ENCODE measurements at regions not wholly inside any gene's neighbourhood (a gene's known extent, or its start where the extent isn't known, plus 50 kb on each side); places are given as distances from the start of the nearest gene placed in this dataset.

- Histone ChIP-seq H3K4me1 (ENCODE audit: control insufficient read depth in 2 of 2, insufficient read depth in 1 of 2, low read depth in 1 of 2, low read length in 2 of 2) (peaks cover 3% of the 10 kb centered on the region in 2 donors), H3K9ac (ENCODE audit: low read depth, low read length, poor library complexity) (no peak overlapping the region), H3K4me3 (ENCODE audit: low read length in 2 of 2) (no peak overlapping the region), H3K14ac (ENCODE audit: low read length) (no peak overlapping the region), H3K4me2 (ENCODE audit: insufficient read depth, low read length, poor library complexity, severe bottlenecking) (no peak overlapping the region), H3K27ac (replicated peaks; ENCODE audit: low read length) (no peak overlapping the region), H3K27me3 (ENCODE audit: control insufficient read depth in 3 of 3, insufficient read depth in 3 of 3, low read depth in 1 of 3, low read length in 3 of 3) (no peaks in the 10 kb centered on the region), H2AK5ac (ENCODE audit: low read depth, low read length) (no peak overlapping the region), H3K18ac (ENCODE audit: low read length) (no peak overlapping the region), H2AFZ (ENCODE audit: low read length) (no peak overlapping the region), H4K91ac (ENCODE audit: low read depth, low read length, poor library complexity) (no peak overlapping the region), H4K8ac (ENCODE audit: low read depth, low read length) (no peak overlapping the region), H2BK15ac (ENCODE audit: low read length) (no peak overlapping the region), H3K36me3 (replicated peaks in 1 of 2; ENCODE audit: control insufficient read depth in 2 of 2, insufficient read depth in 2 of 2, low read length in 2 of 2) (no peaks in the 10 kb centered on the region), H3K9me3 (replicated peaks in 1 of 2; ENCODE audit: control insufficient read depth in 2 of 2, insufficient read depth in 1 of 2, low read depth in 1 of 2, low read length in 2 of 2) (peaks cover 0 to 27% of the 10 kb centered on the region in 2 donors), H2BK120ac (ENCODE audit: low read depth, low read length) (no peak overlapping the region), H3K4ac (ENCODE audit: low read length) (no peak overlapping the region), H3K23ac (ENCODE audit: low read depth, low read length, poor library complexity) (no peak overlapping the region), H2BK5ac (ENCODE audit: low read length) (no peak overlapping the region), H2BK12ac (ENCODE audit: low read length) (no peak overlapping the region), H3K79me1 (ENCODE audit: low read depth, low read length) (no peaks in the 10 kb centered on the region)
- no CpG with 5 or more reads among the region's 25 CpGs for WGBS, 2 donors (ENCODE audit: extremely low coverage in 2 of 2, insufficient read length in 2 of 2, insufficient replicate concordance in 1 of 2)
- DNase-seq (ENCODE audit: low spot score): no peak
Observed at GRCh38 chr14:96964726-96965415, 167.7 kb downstream of the VRK1 start.

DNA sequence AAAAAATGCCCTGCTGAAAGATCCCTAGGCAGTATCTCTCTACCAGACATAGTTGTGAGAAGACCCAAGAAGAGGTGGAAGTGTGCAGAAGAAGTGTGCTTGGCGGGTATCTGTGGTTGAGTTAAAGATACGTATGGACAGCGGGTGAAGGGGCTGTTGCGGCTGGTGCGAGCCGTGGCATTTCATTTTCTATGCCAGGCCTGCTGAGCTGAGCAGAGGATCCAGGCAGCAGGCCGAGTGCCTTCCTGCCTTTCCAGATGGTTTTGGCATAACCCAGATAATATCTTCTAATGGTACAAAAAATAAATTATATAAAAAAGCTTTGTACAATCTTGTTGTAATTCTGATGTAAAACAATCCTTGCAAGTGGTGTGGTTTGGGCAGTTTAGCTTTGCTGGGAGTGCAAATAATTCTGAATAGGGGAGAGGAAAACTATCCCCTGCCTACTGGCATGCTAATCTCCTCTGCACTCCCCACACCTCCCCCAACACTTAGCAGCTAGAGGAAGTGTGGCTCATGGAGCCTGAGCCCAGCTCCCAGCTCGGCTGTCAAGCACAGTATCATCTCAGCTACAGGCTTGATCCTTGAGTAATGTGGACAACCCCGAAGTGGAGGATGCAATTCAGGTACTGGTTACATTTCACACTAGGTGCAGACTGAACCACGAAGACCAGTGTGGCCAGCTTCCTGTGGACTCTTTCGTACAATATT lies 168.9 kb downstream of the VRK1 start:
- H2BK5ac ChIP-seq (ENCODE audit: low read length): no peak overlapping the region
- H3K27me3 ChIP-seq (ENCODE audit: control insufficient read depth in 3 of 3, insufficient read depth in 3 of 3, low read depth in 1 of 3, low read length in 3 of 3): no peaks in the 10 kb centered on the region
- H4K91ac ChIP-seq (ENCODE audit: low read depth, low read length, poor library complexity): no peak overlapping the region
- no peaks in the 10 kb centered on the region for H3K36me3 ChIP-seq (replicated peaks in 1 of 2; ENCODE audit: control insufficient read depth in 2 of 2, insufficient read depth in 2 of 2, low read length in 2 of 2)
- H3K4me3 ChIP-seq (ENCODE audit: low read length in 2 of 2): no peak overlapping the region
- H3K4me2 ChIP-seq (ENCODE audit: insufficient read depth, low read length, poor library complexity, severe bottlenecking): no peak overlapping the region
- no peak overlapping the region for H3K9ac ChIP-seq (ENCODE audit: low read depth, low read length, poor library complexity)
- H3K23ac ChIP-seq (ENCODE audit: low read depth, low read length, poor library complexity): no peak overlapping the region
- H3K79me1 ChIP-seq (ENCODE audit: low read depth, low read length): no peaks in the 10 kb centered on the region
- H2BK12ac ChIP-seq (ENCODE audit: low read length): no peak overlapping the region
- H3K14ac ChIP-seq (ENCODE audit: low read length): no peak overlapping the region
- DNase-seq (ENCODE audit: low spot score): no peak
- H3K4me1 ChIP-seq (ENCODE audit: control insufficient read depth in 2 of 2, insufficient read depth in 1 of 2, low read depth in 1 of 2, low read length in 2 of 2): peaks cover 3% of the 10 kb centered on the region in 2 donors
- WGBS, 2 donors (ENCODE audit: extremely low coverage in 2 of 2, insufficient read length in 2 of 2, insufficient replicate concordance in 1 of 2): no CpG with 5 or more reads among the region's 11 CpGs
- peaks cover 0 to 23% of the 10 kb centered on the region in 2 donors for H3K9me3 ChIP-seq (replicated peaks in 1 of 2; ENCODE audit: control insufficient read depth in 2 of 2, insufficient read depth in 1 of 2, low read depth in 1 of 2, low read length in 2 of 2)
- H3K4ac ChIP-seq (ENCODE audit: low read length): no peak overlapping the region
- H2BK15ac ChIP-seq (ENCODE audit: low read length): no peak overlapping the region
- no peak overlapping the region for H2AK5ac ChIP-seq (ENCODE audit: low read depth, low read length)
- no peak overlapping the region for H3K18ac ChIP-seq (ENCODE audit: low read length)
- no peak overlapping the region for H3K27ac ChIP-seq (replicated peaks; ENCODE audit: low read length)
- no peak overlapping the region for H2AFZ ChIP-seq (ENCODE audit: low read length)
- no peak overlapping the region for H4K8ac ChIP-seq (ENCODE audit: low read depth, low read length)
- H2BK120ac ChIP-seq (ENCODE audit: low read depth, low read length): no peak overlapping the region

- Histone ChIP-seq H3K27ac (replicated peaks; ENCODE audit: low read length) (no peak overlapping the region), H3K4me1 (ENCODE audit: control insufficient read depth in 2 of 2, insufficient read depth in 1 of 2, low read depth in 1 of 2, low read length in 2 of 2) (no peaks in the 10 kb centered on the region), H3K79me1 (ENCODE audit: low read depth, low read length) (no peaks in the 10 kb centered on the region), H3K4me3 (ENCODE audit: low read length in 2 of 2) (no peak overlapping the region), H2AFZ (ENCODE audit: low read length) (no peak overlapping the region), H3K36me3 (replicated peaks in 1 of 2; ENCODE audit: control insufficient read depth in 2 of 2, insufficient read depth in 2 of 2, low read length in 2 of 2) (no peaks in the 10 kb centered on the region), H3K18ac (ENCODE audit: low read length) (no peak overlapping the region), H3K27me3 (ENCODE audit: control insufficient read depth in 3 of 3, insufficient read depth in 3 of 3, low read depth in 1 of 3, low read length in 3 of 3) (no peaks in the 10 kb centered on the region), H2BK12ac (ENCODE audit: low read length) (no peak overlapping the region), H3K4me2 (ENCODE audit: insufficient read depth, low read length, poor library complexity, severe bottlenecking) (no peak overlapping the region), H3K9me3 (replicated peaks in 1 of 2; ENCODE audit: control insufficient read depth in 2 of 2, insufficient read depth in 1 of 2, low read depth in 1 of 2, low read length in 2 of 2) (peaks cover 2 to 21% of the 10 kb centered on the region in 2 donors), H2BK120ac (ENCODE audit: low read depth, low read length) (no peak overlapping the region), H2AK5ac (ENCODE audit: low read depth, low read length) (no peak overlapping the region), H2BK15ac (ENCODE audit: low read length) (no peak overlapping the region), H3K9ac (ENCODE audit: low read depth, low read length, poor library complexity) (no peak overlapping the region), H3K14ac (ENCODE audit: low read length) (no peak overlapping the region), H4K91ac (ENCODE audit: low read depth, low read length, poor library complexity) (no peak overlapping the region), H3K23ac (ENCODE audit: low read depth, low read length, poor library complexity) (no peak overlapping the region), H2BK5ac (ENCODE audit: low read length) (no peak overlapping the region), H4K8ac (ENCODE audit: low read depth, low read length) (no peak overlapping the region), H3K4ac (ENCODE audit: low read length) (no peak overlapping the region)
- no peak for DNase-seq (ENCODE audit: low spot score)
- WGBS, 2 donors (ENCODE audit: extremely low coverage in 2 of 2, insufficient read length in 2 of 2, insufficient replicate concordance in 1 of 2): no CpG with 5 or more reads among the region's 1 CpG
Observed at GRCh38 chr14:96975116-96975515, 177.9 kb downstream of the VRK1 start.

DNA sequence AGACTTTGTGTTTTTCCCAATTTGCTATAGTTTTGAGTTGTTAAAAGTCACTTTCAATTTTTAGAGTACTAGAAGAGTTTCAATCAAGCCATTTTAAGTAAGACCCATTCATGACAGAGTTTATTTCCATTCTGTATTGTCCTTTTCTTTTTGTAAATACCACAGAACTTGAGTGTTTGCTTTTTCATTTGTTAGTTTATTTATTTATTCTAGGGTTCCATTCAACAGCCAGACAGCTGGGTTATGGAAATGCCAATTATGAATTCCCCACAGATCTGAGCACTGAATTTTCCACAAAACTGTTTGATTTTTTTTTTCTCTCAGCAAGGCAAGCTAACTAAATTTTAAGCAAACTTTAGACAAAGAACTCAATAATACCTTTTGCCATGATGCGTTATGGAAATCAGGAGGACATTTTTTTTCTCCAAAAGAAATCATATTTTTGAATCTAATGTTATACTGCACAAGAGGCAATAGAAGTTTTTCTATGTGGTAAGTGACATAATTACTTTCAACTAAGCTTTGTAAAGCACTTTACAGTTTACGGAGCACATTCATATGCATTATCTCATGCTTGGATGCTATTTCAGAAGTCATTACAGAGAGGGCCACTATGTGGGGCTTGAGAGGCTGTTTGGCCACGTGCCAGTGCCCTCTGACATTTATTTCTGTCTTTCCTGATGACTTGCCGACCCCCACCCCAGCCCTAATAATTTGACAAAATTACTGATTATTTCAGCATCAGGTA lies 181.5 kb downstream of the VRK1 start:
- H3K9me3 ChIP-seq (replicated peaks in 1 of 2; ENCODE audit: control insufficient read depth in 2 of 2, insufficient read depth in 1 of 2, low read depth in 1 of 2, low read length in 2 of 2): peaks cover 2 to 18% of the 10 kb centered on the region in 2 donors
- H3K36me3 ChIP-seq (replicated peaks in 1 of 2; ENCODE audit: control insufficient read depth in 2 of 2, insufficient read depth in 2 of 2, low read length in 2 of 2): no peaks in the 10 kb centered on the region
- H2AFZ ChIP-seq (ENCODE audit: low read length): no peak overlapping the region
- H3K9ac ChIP-seq (ENCODE audit: low read depth, low read length, poor library complexity): no peak overlapping the region
- no peak for DNase-seq (ENCODE audit: low spot score)
- no peak overlapping the region for H2BK120ac ChIP-seq (ENCODE audit: low read depth, low read length)
- H3K18ac ChIP-seq (ENCODE audit: low read length): no peak overlapping the region
- no peak overlapping the region for H2BK5ac ChIP-seq (ENCODE audit: low read length)
- no peak overlapping the region for H2AK5ac ChIP-seq (ENCODE audit: low read depth, low read length)
- no peak overlapping the region for H4K8ac ChIP-seq (ENCODE audit: low read depth, low read length)
- H3K27ac ChIP-seq (replicated peaks; ENCODE audit: low read length): no peak overlapping the region
- WGBS, 2 donors (ENCODE audit: extremely low coverage in 2 of 2, insufficient read length in 2 of 2, insufficient replicate concordance in 1 of 2): no CpG with 5 or more reads among the region's 4 CpGs
- no peak overlapping the region for H2BK12ac ChIP-seq (ENCODE audit: low read length)
- H3K4me2 ChIP-seq (ENCODE audit: insufficient read depth, low read length, poor library complexity, severe bottlenecking): no peak overlapping the region
- no peak overlapping the region for H3K4me3 ChIP-seq (ENCODE audit: low read length in 2 of 2)
- H4K91ac ChIP-seq (ENCODE audit: low read depth, low read length, poor library complexity): no peak overlapping the region
- H3K23ac ChIP-seq (ENCODE audit: low read depth, low read length, poor library complexity): no peak overlapping the region
- H3K14ac ChIP-seq (ENCODE audit: low read length): no peak overlapping the region
- no peaks in the 10 kb centered on the region for H3K27me3 ChIP-seq (ENCODE audit: control insufficient read depth in 3 of 3, insufficient read depth in 3 of 3, low read depth in 1 of 3, low read length in 3 of 3)
- no peak overlapping the region for H3K4ac ChIP-seq (ENCODE audit: low read length)
- no peak overlapping the region for H2BK15ac ChIP-seq (ENCODE audit: low read length)
- no peaks in the 10 kb centered on the region for H3K4me1 ChIP-seq (ENCODE audit: control insufficient read depth in 2 of 2, insufficient read depth in 1 of 2, low read depth in 1 of 2, low read length in 2 of 2)
- H3K79me1 ChIP-seq (ENCODE audit: low read depth, low read length): no peaks in the 10 kb centered on the region
